Chondrocyte (in vitro differentiated cells): ENCODE measurements at regions not wholly inside any gene's neighbourhood (a gene's known extent, or its start where the extent isn't known, plus 50 kb on each side); places are given as distances from the start of the nearest gene placed in this dataset.

Source experiments
- DNase-seq: peaks from one replicate; pipeline ENCODE4 v3.0.0; 2021; ENCODE audit warnings: mixed read lengths, low spot score
- H3K27ac Mint-ChIP-seq: one replicate; pipeline ENCODE4 v1.8.0; 2021; ENCODE audit warnings: mild to moderate bottlenecking, moderate library complexity, mixed read lengths; ENCODE audit not compliant: unreplicated experiment
- H3K27me3 Mint-ChIP-seq: 2 replicates; pipeline ENCODE4 v1.8.0; 2021; ENCODE audit warnings: low read depth, mixed read lengths
- H3K36me3 Mint-ChIP-seq: 2 replicates; pipeline ENCODE4 v1.8.0; 2021; ENCODE audit warnings: low read depth, mixed read lengths
- H3K4me1 Mint-ChIP-seq: 2 replicates; pipeline ENCODE4 v1.8.0; 2021; ENCODE audit warnings: low read depth, mild to moderate bottlenecking, mixed read lengths
- H3K4me3 Mint-ChIP-seq: one replicate; pipeline ENCODE4 v1.8.0; 2021; ENCODE audit warnings: mild to moderate bottlenecking, moderate library complexity, mixed read lengths; ENCODE audit not compliant: unreplicated experiment
- H3K9me3 Mint-ChIP-seq: 2 replicates; pipeline ENCODE4 v1.8.0; 2021; ENCODE audit warnings: low read depth, mixed read lengths
- TF ChIP-seq, protein P1 (sequence below): fragments of 200-600 bp; sonication (generic); IDR thresholded peaks from 2 replicates; pipeline ENCODE4 v1.5.0; 2021; ENCODE audit warnings: antibody characterized with exemption, mild to moderate bottlenecking, moderate library complexity

DNA sequence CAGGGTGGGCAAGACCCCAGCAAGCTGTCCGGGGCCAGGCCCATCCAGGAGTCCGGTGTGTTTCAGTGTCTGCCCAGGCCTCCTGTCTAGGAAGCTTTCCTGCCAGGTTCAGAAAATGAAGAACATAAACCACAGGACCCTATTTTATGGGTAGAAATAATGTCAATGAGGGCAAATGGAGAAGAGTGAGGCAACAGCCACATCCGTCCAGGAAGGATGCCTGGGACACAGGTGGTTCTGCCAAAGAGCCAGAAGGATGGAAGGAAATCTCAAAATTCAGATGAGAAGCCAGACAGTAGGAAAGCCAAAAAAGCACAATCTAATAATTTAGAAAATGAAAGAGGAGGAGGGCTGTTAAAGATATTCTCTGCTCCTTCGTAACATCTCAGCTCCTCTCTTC, 262.3 kb downstream of the AUH start:
- no peak for DNase-seq
- Mint-ChIP-seq H3K27ac (peak overlapping the region; percentile 92), H3K4me1 (peaks cover 32% of the 10 kb centered on the region), H3K4me3 (no peak overlapping the region), H3K36me3 (no peaks in the 10 kb centered on the region), H3K27me3 (no peaks in the 10 kb centered on the region), H3K9me3 (peaks cover 4% of the 10 kb centered on the region)
- TF ChIP-seq, protein P1, sequence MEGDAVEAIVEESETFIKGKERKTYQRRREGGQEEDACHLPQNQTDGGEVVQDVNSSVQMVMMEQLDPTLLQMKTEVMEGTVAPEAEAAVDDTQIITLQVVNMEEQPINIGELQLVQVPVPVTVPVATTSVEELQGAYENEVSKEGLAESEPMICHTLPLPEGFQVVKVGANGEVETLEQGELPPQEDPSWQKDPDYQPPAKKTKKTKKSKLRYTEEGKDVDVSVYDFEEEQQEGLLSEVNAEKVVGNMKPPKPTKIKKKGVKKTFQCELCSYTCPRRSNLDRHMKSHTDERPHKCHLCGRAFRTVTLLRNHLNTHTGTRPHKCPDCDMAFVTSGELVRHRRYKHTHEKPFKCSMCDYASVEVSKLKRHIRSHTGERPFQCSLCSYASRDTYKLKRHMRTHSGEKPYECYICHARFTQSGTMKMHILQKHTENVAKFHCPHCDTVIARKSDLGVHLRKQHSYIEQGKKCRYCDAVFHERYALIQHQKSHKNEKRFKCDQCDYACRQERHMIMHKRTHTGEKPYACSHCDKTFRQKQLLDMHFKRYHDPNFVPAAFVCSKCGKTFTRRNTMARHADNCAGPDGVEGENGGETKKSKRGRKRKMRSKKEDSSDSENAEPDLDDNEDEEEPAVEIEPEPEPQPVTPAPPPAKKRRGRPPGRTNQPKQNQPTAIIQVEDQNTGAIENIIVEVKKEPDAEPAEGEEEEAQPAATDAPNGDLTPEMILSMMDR = no peak

DNA sequence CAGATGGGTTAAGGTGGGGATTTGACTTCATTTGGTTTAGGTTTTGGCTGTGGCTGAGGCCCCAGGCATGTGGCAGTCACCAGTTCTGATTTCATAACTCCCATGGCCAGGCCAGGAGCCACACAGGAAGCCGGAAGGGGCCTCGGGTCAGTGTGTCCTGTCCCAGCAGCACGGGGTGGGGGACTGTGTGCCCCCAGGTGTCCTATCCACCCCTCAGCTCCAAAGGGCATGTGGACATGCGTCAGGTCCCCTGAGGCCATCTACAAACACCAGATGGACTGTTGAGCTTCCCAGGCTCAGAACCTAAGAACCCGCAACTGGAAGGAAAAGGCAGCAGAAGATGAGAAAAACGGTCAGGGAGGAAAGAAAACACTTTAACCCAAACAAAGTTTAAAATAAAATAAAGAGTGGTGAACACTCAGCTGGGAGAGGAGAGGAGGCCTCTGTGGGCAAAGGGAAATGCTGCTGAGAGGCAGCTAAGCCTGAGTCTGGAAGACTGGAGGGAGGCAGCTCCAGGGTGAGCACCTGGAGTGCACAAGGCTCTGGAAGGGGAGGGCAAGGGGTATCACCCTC, 260.8 kb downstream of the AUH start:
- H3K27ac Mint-ChIP-seq = peak overlapping the region; percentile 92
- H3K9me3 Mint-ChIP-seq = no peaks in the 10 kb centered on the region
- no peaks in the 10 kb centered on the region for H3K27me3 Mint-ChIP-seq
- H3K4me1 Mint-ChIP-seq = peaks cover 32% of the 10 kb centered on the region
- H3K4me3 Mint-ChIP-seq = no peak overlapping the region
- DNase-seq = no peak
- TF ChIP-seq, protein P1 = no peak
- H3K36me3 Mint-ChIP-seq = no peaks in the 10 kb centered on the region

DNA sequence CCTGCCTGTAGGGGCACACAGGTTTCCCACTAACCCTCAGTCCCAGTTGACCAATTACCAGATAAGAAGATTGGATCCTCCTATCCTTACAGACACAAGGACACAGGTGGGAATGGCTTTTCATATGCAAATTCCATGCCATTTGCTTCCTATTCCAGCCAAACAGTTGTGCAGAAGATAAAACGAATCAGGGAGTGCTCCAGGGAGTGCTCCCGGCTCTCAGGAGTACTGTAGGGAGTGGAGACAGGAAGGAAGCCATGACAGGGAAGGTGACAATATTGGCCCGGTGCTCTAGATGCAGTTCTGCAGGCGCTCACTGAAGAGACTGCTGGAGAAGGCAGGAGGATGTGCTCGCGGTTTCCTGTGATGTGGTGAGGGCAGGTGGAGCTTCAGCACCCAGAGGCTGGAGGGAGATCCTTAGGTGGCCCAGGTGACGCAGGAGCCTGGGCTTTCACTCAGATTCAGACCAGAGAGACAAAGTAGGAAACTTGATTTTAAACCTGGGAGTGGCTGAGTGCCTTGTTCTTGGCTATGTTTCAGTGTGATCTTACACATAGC, 260.0 kb downstream of the AUH start:
- Mint-ChIP-seq H3K36me3 (no peaks in the 10 kb centered on the region), H3K9me3 (no peaks in the 10 kb centered on the region), H3K4me1 (peaks cover 32% of the 10 kb centered on the region), H3K4me3 (no peak overlapping the region), H3K27ac (peak overlapping the region; percentile 36), H3K27me3 (no peaks in the 10 kb centered on the region)
- TF ChIP-seq, protein P1 = no peak
- no peak for DNase-seq

DNA sequence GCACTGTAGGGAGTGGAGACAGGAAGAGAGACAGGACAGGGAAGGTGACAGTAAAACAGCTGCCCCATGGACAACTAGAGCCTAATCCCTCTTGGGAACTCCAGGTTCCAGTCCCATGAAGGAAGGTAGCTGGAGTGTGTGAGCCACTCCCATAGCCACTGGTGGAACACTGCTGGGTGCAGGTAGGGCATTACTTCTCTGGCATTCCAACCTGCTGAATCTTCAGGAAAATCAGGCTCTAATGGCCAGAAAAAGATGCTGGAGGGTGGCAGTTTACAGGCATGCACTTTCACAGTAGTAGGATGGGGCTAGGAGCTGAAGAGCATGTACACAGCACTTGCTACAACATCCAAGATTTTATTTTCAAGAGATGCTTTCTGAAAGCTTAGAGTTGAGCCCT, 259.4 kb downstream of the AUH start:
- DNase-seq = no peak
- Mint-ChIP-seq H3K4me1 (peaks cover 32% of the 10 kb centered on the region), H3K9me3 (no peaks in the 10 kb centered on the region), H3K27ac (peak overlapping the region; percentile 36), H3K4me3 (no peak overlapping the region), H3K36me3 (no peaks in the 10 kb centered on the region), H3K27me3 (no peaks in the 10 kb centered on the region)
- TF ChIP-seq, protein P1 = no peak

DNA sequence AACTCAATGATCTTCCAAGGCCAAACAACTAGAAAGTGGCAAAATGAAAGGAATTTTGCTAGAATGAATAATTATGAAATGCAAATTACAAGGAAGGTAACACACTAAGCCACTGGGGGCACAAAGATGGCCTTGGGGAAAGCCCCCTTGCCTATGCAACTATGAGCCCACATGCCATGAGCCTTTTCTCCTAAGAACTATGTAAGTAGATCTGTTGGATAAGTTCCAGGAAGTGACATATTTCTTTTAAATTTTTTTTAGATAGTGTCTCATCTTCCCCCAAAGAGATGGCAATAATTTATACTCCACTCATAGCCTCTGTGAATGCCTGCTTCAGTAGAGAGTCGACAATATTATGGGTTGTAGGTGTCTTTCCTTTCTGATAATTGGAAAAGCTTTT, 257.8 kb downstream of the AUH start:
- no peaks in the 10 kb centered on the region for H3K36me3 Mint-ChIP-seq
- TF ChIP-seq, protein P1 = no peak
- H3K27me3 Mint-ChIP-seq = no peaks in the 10 kb centered on the region
- no peak overlapping the region for H3K4me3 Mint-ChIP-seq
- no peaks in the 10 kb centered on the region for H3K9me3 Mint-ChIP-seq
- peaks cover 32% of the 10 kb centered on the region for H3K4me1 Mint-ChIP-seq
- DNase-seq = no peak
- H3K27ac Mint-ChIP-seq = no peak overlapping the region
